Stimulated activated CD4-positive, alpha-beta T cell treated with anti-CD3 and anti-CD28 coated beads, TNF-alpha, amount 100 ng/mL, for 24 hours (primary cell): ENCODE measurements at regions not wholly inside any gene's neighbourhood (a gene's known extent, or its start where the extent isn't known, plus 50 kb on each side); places are given as distances from the start of the nearest gene placed in this dataset.

Source experiments
- DNase-seq, 3 experiments: peaks; one replicate each; pipeline ENCODE4 v3.0.0-alpha.2; 2020; ENCODE audit warnings: low read depth in 3 of 3

GRCh38 chr17:34130544-34130943, 124.5 kb upstream of the CCL2 start:
- DNase-seq, result no peak

- no peak for DNase-seq
Observed at GRCh38 chr17:34131386-34131785, 123.7 kb upstream of the CCL2 start.

- DNase-seq, result no peak
Observed at GRCh38 chr17:34133350-34133749, 121.7 kb upstream of the CCL2 start.

- no peak for DNase-seq
Observed at GRCh38 chr17:34135841-34136240, 119.2 kb upstream of the CCL2 start.

GRCh38 chr17:34140006-34140405, 115.1 kb upstream of the CCL2 start:
- no peak for DNase-seq

GRCh38 chr17:34141590-34141989, 113.5 kb upstream of the CCL2 start:
- DNase-seq, result no peak

GRCh38 chr17:34143430-34143829, 111.7 kb upstream of the CCL2 start:
- DNase-seq, result no peak

- peak in 2 of 3 experiments; percentile 11 to 60 for DNase-seq
Observed at GRCh38 chr17:34146440-34147043, 108.5 kb upstream of the CCL2 start.

- DNase-seq, result no peak
Observed at GRCh38 chr17:34151102-34151501, 104.0 kb upstream of the CCL2 start.

GRCh38 chr17:34153991-34154390, 101.1 kb upstream of the CCL2 start:
- no peak for DNase-seq

GRCh38 chr17:34154961-34155730, 99.9 kb upstream of the CCL2 start:
- DNase-seq, result no peak

- no peak for DNase-seq
Observed at GRCh38 chr17:34155947-34156346, 99.1 kb upstream of the CCL2 start.

GRCh38 chr17:34156401-34156740, 98.7 kb upstream of the CCL2 start:
- DNase-seq, result no peak

GRCh38 chr17:34156741-34157589, 98.1 kb upstream of the CCL2 start:
- no peak for DNase-seq

GRCh38 chr17:34161690-34162089, 93.4 kb upstream of the CCL2 start:
- DNase-seq, result no peak

GRCh38 chr17:34163123-34163522, 92.0 kb upstream of the CCL2 start:
- no peak for DNase-seq

GRCh38 chr17:34163646-34164045, 91.4 kb upstream of the CCL2 start:
- no peak for DNase-seq

GRCh38 chr17:34164837-34165236, 90.2 kb upstream of the CCL2 start:
- no peak for DNase-seq

GRCh38 chr17:34166352-34166751, 88.7 kb upstream of the CCL2 start:
- no peak for DNase-seq

GRCh38 chr17:34167354-34167753, 87.7 kb upstream of the CCL2 start:
- no peak for DNase-seq

- no peak for DNase-seq
Observed at GRCh38 chr17:34168989-34169388, 86.1 kb upstream of the CCL2 start.

GRCh38 chr17:34169496-34169895, 85.6 kb upstream of the CCL2 start:
- DNase-seq, result no peak
